H1 (cell line): ENCODE measurements at regions not wholly inside any gene's neighbourhood (a gene's known extent, or its start where the extent isn't known, plus 50 kb on each side); places are given as distances from the start of the nearest gene placed in this dataset.

Source experiments
- CTCF ChIA-PET: fragments of 300-600 bp; sonication (Branson Sonifier 250); formaldehyde crosslinking; loops from one replicate; lab custom pipeline; 2021; ENCODE audit not compliant: partially characterized antibody; lab: Charles Lee
- POLR2A ChIA-PET: fragments of 300-600 bp; sonication (Branson Sonifier 250); formaldehyde crosslinking; loops from one replicate; lab custom pipeline; 2021; ENCODE audit warnings: inconsistent platforms; ENCODE audit not compliant: partially characterized antibody; lab: Charles Lee
- DNase-seq, 2 experiments: peaks; one replicate each; pipeline versions ENCODE4 v3.0.0 to v3.0.0-alpha.2; 2010 to 2022; ENCODE audit warnings: low spot score in 2 of 2, low read depth in 1 of 2, mixed read lengths in 1 of 2
- FAIRE-seq: peaks from 2 replicates; lab custom pipeline; 2011; peaks lifted over from hg19 to GRCh38; lab: Jason Lieb, UNC
- H2AFZ ChIP-seq: 2 replicates; pipeline ENCODE4 v1.8.1; 2012; ENCODE audit warnings: low read length, inconsistent platforms
- H2AK5ac ChIP-seq: 2 replicates; pipeline ENCODE4 v1.6.1; 2013; ENCODE audit warnings: low read depth, low read length
- H2BK120ac ChIP-seq: replicated peaks from 2 replicates; pipeline ENCODE3; 2013; ENCODE audit warnings: low read depth, low read length, inconsistent platforms
- H2BK12ac ChIP-seq: 2 replicates; pipeline ENCODE4 v1.6.1; 2013; ENCODE audit warnings: low read depth, low read length
- H2BK15ac ChIP-seq: 2 replicates; pipeline ENCODE4 v1.6.1; 2013; ENCODE audit warnings: low read length
- H2BK20ac ChIP-seq: 2 replicates; pipeline ENCODE4 v1.6.1; 2013; ENCODE audit warnings: low read length
- H2BK5ac ChIP-seq: 2 replicates; pipeline ENCODE4 v1.6.1; 2013; ENCODE audit warnings: low read depth, low read length
- H3K14ac ChIP-seq: 2 replicates; pipeline ENCODE4 v1.6.1; 2013; ENCODE audit warnings: inconsistent platforms; ENCODE audit not compliant: insufficient read length
- H3K18ac ChIP-seq: 2 replicates; pipeline ENCODE4 v1.6.1; 2013; ENCODE audit warnings: low read length; ENCODE audit errors: extremely low read depth
- H3K23ac ChIP-seq: 2 replicates; pipeline ENCODE4 v1.6.1; 2013; ENCODE audit warnings: inconsistent platforms; ENCODE audit not compliant: insufficient read length
- H3K23me2 ChIP-seq: 2 replicates; pipeline ENCODE4 v1.6.1; 2013; ENCODE audit warnings: low read depth, low read length
- H3K27ac ChIP-seq: 2 replicates; pipeline ENCODE4 v1.6.1; 2011; ENCODE audit warnings: low read depth, low read length, inconsistent platforms
- H3K27me3 ChIP-seq, 4 experiments: replicated peaks in 1 of 4; 1 replicate in 1 of 4; 2 replicates in 3 of 4; pipeline versions ENCODE4 v1.6.1 to v1.8.1; 2011 to 2013; ENCODE audit warnings: low read length in 3 of 4, mild to moderate bottlenecking in 3 of 4, inconsistent platforms in 2 of 4, mixed read lengths in 2 of 4, moderate library complexity in 1 of 4; ENCODE audit not compliant: control insufficient read depth in 3 of 4, insufficient read depth in 3 of 4; ENCODE audit errors: extremely low read depth in 1 of 4
- H3K36me3 ChIP-seq, 4 experiments: 2 replicates each; pipeline versions ENCODE4 v1.6.1 to v1.8.1; 2011 to 2013; ENCODE audit warnings: mild to moderate bottlenecking in 4 of 4, low read length in 3 of 4, moderate library complexity in 2 of 4, control low read depth in 1 of 4, inconsistent platforms in 1 of 4; ENCODE audit not compliant: insufficient read depth in 4 of 4, control insufficient read depth in 2 of 4
- H3K4ac ChIP-seq: replicated peaks from 2 replicates; pipeline ENCODE3; 2013; ENCODE audit warnings: low read length, low read depth, mixed read lengths, inconsistent platforms; ENCODE audit not compliant: insufficient read length
- H3K4me1 ChIP-seq, 4 experiments: replicated peaks in 1 of 4; 1 replicate in 1 of 4; 2 replicates in 3 of 4; pipeline versions ENCODE4 v1.6.1 to v1.8.1; 2011 to 2013; ENCODE audit warnings: low read length in 3 of 4, inconsistent platforms in 2 of 4, mixed read lengths in 1 of 4; ENCODE audit not compliant: insufficient read depth in 4 of 4, control insufficient read depth in 3 of 4
- H3K4me2 ChIP-seq, 2 experiments: 2 replicates each; pipeline versions ENCODE4 v1.6.1 to v1.8.1; 2011 to 2013; ENCODE audit warnings: low read depth in 2 of 2, low read length in 2 of 2, control low read depth in 1 of 2, inconsistent platforms in 1 of 2, mild to moderate bottlenecking in 1 of 2; ENCODE audit not compliant: insufficient read depth in 1 of 2
- H3K4me3 ChIP-seq, 4 experiments: fragments of 200-600, 300-600 bp in 1 of 4; sonication (generic), shearing (Covaris generic), sonication (Bioruptor Twin) in 1 of 4; 2 replicates each; pipeline versions ENCODE4 v1.5.1 to v1.8.1; 2011 to 2016; ENCODE audit warnings: low read length in 4 of 4, low read depth in 3 of 4, control low read depth in 2 of 4, inconsistent platforms in 2 of 4, mild to moderate bottlenecking in 2 of 4, mixed read lengths in 1 of 4, moderate library complexity in 1 of 4; ENCODE audit not compliant: insufficient read depth in 2 of 4; ENCODE audit errors: extremely low read depth in 1 of 4
- H3K56ac ChIP-seq: replicated peaks from 2 replicates; pipeline ENCODE3; 2013; ENCODE audit warnings: low read depth, mild to moderate bottlenecking, mixed read lengths, low read length, inconsistent platforms; ENCODE audit not compliant: insufficient read length
- H3K79me1 ChIP-seq: 2 replicates; pipeline ENCODE4 v1.6.1; 2013; ENCODE audit warnings: low read depth, low read length, control low read depth
- H3K79me2 ChIP-seq, 2 experiments: 2 replicates each; pipeline versions ENCODE4 v1.6.1 to v1.8.1; 2012 to 2013; ENCODE audit warnings: low read length in 2 of 2, mild to moderate bottlenecking in 2 of 2, inconsistent platforms in 1 of 2; ENCODE audit not compliant: insufficient read depth in 2 of 2, control insufficient read depth in 1 of 2
- H3K9ac ChIP-seq, 4 experiments: replicated peaks in 1 of 4; 1 replicate in 1 of 4; 2 replicates in 3 of 4; pipeline versions ENCODE4 v1.6.1 to v1.8.1; 2011 to 2013; ENCODE audit warnings: low read depth in 3 of 4, low read length in 3 of 4, control low read depth in 2 of 4, mild to moderate bottlenecking in 2 of 4, moderate library complexity in 2 of 4, inconsistent platforms in 1 of 4; ENCODE audit errors: extremely low read depth in 1 of 4
- H3K9me3 ChIP-seq, 2 experiments: 2 replicates each; pipeline versions ENCODE4 v1.6.1 to v1.8.1; 2012 to 2013; ENCODE audit warnings: mild to moderate bottlenecking in 2 of 2, moderate library complexity in 2 of 2, control low read depth in 1 of 2, inconsistent platforms in 1 of 2, low read depth in 1 of 2, low read length in 1 of 2, mixed read lengths in 1 of 2; ENCODE audit not compliant: insufficient read depth in 2 of 2
- H4K20me1 ChIP-seq, 2 experiments: replicated peaks in 1 of 2; 2 replicates each; pipeline versions ENCODE3 to v1.8.1; 2011 to 2013; ENCODE audit warnings: inconsistent platforms in 2 of 2, low read length in 2 of 2, mild to moderate bottlenecking in 1 of 2; ENCODE audit not compliant: insufficient read depth in 2 of 2, control insufficient read depth in 1 of 2
- H4K5ac ChIP-seq: 2 replicates; pipeline ENCODE4 v1.6.1; 2013; ENCODE audit warnings: low read length, low read depth, mixed read lengths, inconsistent platforms; ENCODE audit not compliant: insufficient read length
- H4K8ac ChIP-seq: 2 replicates; pipeline ENCODE4 v1.8.0; 2013; ENCODE audit warnings: mild to moderate bottlenecking, moderate library complexity, low read length, inconsistent platforms; ENCODE audit not compliant: insufficient read depth; ENCODE audit errors: extremely low read depth
- H4K91ac ChIP-seq: replicated peaks from 2 replicates; pipeline ENCODE3; 2013; ENCODE audit warnings: low read length, mixed read lengths, inconsistent platforms; ENCODE audit not compliant: insufficient read length
- NRF1 ChIP-seq: IDR thresholded peaks from 2 replicates; pipeline ENCODE4 v1.6.1; 2011; ENCODE audit warnings: mild to moderate bottlenecking, low read depth, low read length, improper control_type of control experiment
- SP2 ChIP-seq: IDR thresholded peaks from 2 replicates; pipeline ENCODE4 v1.6.1; 2012; ENCODE audit warnings: mild to moderate bottlenecking, low read length, inconsistent platforms
- WGBS, 2 experiments: shearing (Covaris generic) in 1 of 2; methylation state at CpG; one replicate each; pipeline versions ENCODE4 v1.1.6 to v1.1.7; 2013 to 2015; ENCODE audit warnings: low lambda C conversion rate in 2 of 2, mixed read lengths in 2 of 2, inconsistent platforms in 1 of 2, low coverage in 1 of 2, missing lambda C conversion rate in 1 of 2; ENCODE audit not compliant: insufficient replicate concordance in 2 of 2, insufficient coverage in 1 of 2, insufficient read length in 1 of 2; ENCODE audit errors: extremely low coverage in 1 of 2, missing lambda C conversion rate in 1 of 2; 5-methylcytosine and 5-hydroxymethylcytosine counted together
- TF ChIP-seq, protein P1 (sequence below): IDR thresholded peaks from 2 replicates; pipeline ENCODE4 v1.6.1; 2012; ENCODE audit warnings: inconsistent platforms

DNA sequence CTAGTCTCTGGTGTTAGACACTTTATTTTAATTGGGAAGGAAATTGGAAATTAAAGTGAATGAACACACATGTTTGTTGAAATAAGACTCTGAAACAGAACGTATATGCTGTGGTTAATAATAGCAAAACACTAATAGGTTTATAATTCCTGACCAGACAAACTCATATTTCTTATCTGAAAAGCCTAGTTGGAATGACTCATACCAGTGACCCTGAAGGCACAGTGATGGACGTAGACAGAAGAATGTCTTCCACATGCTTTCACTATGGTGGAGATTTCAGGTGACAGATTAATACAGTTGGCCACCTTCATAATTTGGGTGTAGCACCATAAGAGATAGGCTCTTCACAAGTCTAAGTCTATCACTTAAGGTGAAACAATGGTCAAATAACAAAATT, 83.0 kb upstream of the COL11A1 start:
- no peak overlapping the region for H2AFZ ChIP-seq
- no peaks in the 10 kb centered on the region for H3K23me2 ChIP-seq
- no peak overlapping the region for H4K8ac ChIP-seq
- H3K36me3 ChIP-seq: no peaks in the 10 kb centered on the region
- H3K27me3 ChIP-seq: no peaks in the 10 kb centered on the region
- no peaks in the 10 kb centered on the region for H3K4me1 ChIP-seq
- no peak overlapping the region for H4K5ac ChIP-seq
- H3K23ac ChIP-seq: no peak overlapping the region
- POLR2A ChIA-PET: no interaction called here
- no peak overlapping the region for H3K18ac ChIP-seq
- no peaks in the 10 kb centered on the region for H3K79me1 ChIP-seq
- no peak overlapping the region for H2AK5ac ChIP-seq
- FAIRE-seq: no peak
- H3K27ac ChIP-seq: no peak overlapping the region
- H3K14ac ChIP-seq: no peak overlapping the region
- no peak overlapping the region for H2BK20ac ChIP-seq
- H2BK15ac ChIP-seq: no peak overlapping the region
- H3K56ac ChIP-seq: no peak overlapping the region
- H3K4me2 ChIP-seq: no peak overlapping the region
- H4K91ac ChIP-seq: no peak overlapping the region
- H3K9ac ChIP-seq: no peak overlapping the region
- no peak for DNase-seq
- H2BK5ac ChIP-seq: no peak overlapping the region
- H2BK120ac ChIP-seq: no peak overlapping the region
- H3K9me3 ChIP-seq: no peaks in the 10 kb centered on the region
- no peaks in the 10 kb centered on the region for H3K79me2 ChIP-seq
- no peaks in the 10 kb centered on the region for H4K20me1 ChIP-seq
- no peak overlapping the region for H2BK12ac ChIP-seq
- CTCF ChIA-PET: no interaction called here
- no peak overlapping the region for H3K4me3 ChIP-seq
- H3K4ac ChIP-seq: no peak overlapping the region
- 92% methylated on average over 2 of the region's 2 CpGs; no CpG with 5 or more reads in 1 of the 2 experiments for WGBS, 2 experiments
- TF ChIP-seq, protein P1, sequence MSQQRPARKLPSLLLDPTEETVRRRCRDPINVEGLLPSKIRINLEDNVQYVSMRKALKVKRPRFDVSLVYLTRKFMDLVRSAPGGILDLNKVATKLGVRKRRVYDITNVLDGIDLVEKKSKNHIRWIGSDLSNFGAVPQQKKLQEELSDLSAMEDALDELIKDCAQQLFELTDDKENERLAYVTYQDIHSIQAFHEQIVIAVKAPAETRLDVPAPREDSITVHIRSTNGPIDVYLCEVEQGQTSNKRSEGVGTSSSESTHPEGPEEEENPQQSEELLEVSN: no peak
- no peak for TF ChIP-seq SP2
- no peak for TF ChIP-seq NRF1
